ENCODE measurements at regions not wholly inside any gene's neighbourhood (a gene's known extent, or its start where the extent isn't known, plus 50 kb on each side); places are given as distances from the start of the nearest gene placed in this dataset.

DNA sequence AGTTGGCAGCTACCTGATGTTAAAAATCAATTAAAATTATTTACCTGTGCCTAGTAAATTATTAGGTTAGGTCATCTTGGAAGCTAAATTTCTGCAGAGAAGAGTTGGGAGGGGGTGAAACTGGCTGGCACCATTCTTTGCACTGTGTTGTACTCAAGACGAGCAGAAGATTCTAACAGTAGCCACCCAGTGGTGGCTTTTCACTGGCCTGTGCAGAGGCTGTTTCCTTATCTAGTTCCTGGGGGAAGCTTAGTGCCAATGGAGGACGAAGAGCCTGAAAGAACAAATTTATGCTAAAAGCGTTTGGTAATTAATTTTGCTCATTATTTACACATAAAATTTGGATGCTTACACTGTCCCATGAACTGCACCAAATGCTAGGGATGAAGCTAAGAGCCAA lies 595.3 kb downstream of the XPNPEP1 start:
- Histone ChIP-seq H4K20me1 (ENCODE audit: insufficient read depth) (no peaks in the 10 kb centered on the region), H3K36me3 (ENCODE audit: insufficient read depth, low read length) (no peaks in the 10 kb centered on the region), H3K27ac (ENCODE audit: low read length) (no peak overlapping the region), H3K9ac (ENCODE audit: low read length) (no peak overlapping the region), H3K27me3 (ENCODE audit: insufficient read depth, low read depth, low read length) (no peaks in the 10 kb centered on the region), H3K9me3 (ENCODE audit: low read length) (no peaks in the 10 kb centered on the region), H3K9me2 (ENCODE audit: insufficient read depth, low read length) (no peaks in the 10 kb centered on the region), H3K4me2 (ENCODE audit: low read length) (no peak overlapping the region), H3K4me3 (ENCODE audit: low read length) (no peak overlapping the region), H3F3A (ENCODE audit: insufficient read depth, low read length, poor library complexity, severe bottlenecking) (no peaks in the 10 kb centered on the region), H3K79me2 (replicated peaks; ENCODE audit: insufficient read depth, low read length) (no peaks in the 10 kb centered on the region), H2AFZ (ENCODE audit: low read depth, low read length) (no peak overlapping the region)
- TF ChIP-seq EP300 (conservative IDR thresholded peaks at IDR 0.05; ENCODE audit: poor library complexity, severe bottlenecking) (no peak), EZH2 (IDR thresholded peaks at IDR 0.05; ENCODE audit: borderline replicate concordance, insufficient read depth, low read length, poor library complexity, severe bottlenecking) (no peak), TAF1 (IDR thresholded peaks at IDR 0.05; ENCODE audit: low read depth) (no peak), MXI1 (conservative IDR thresholded peaks at IDR 0.05; ENCODE audit: poor library complexity, severe bottlenecking) (no peak), POLR2AphosphoS5 (IDR thresholded peaks at IDR 0.05) (no peak), RAD21 (conservative IDR thresholded peaks at IDR 0.05) (no peak)
- TF ChIP-seq, protein P1, sequence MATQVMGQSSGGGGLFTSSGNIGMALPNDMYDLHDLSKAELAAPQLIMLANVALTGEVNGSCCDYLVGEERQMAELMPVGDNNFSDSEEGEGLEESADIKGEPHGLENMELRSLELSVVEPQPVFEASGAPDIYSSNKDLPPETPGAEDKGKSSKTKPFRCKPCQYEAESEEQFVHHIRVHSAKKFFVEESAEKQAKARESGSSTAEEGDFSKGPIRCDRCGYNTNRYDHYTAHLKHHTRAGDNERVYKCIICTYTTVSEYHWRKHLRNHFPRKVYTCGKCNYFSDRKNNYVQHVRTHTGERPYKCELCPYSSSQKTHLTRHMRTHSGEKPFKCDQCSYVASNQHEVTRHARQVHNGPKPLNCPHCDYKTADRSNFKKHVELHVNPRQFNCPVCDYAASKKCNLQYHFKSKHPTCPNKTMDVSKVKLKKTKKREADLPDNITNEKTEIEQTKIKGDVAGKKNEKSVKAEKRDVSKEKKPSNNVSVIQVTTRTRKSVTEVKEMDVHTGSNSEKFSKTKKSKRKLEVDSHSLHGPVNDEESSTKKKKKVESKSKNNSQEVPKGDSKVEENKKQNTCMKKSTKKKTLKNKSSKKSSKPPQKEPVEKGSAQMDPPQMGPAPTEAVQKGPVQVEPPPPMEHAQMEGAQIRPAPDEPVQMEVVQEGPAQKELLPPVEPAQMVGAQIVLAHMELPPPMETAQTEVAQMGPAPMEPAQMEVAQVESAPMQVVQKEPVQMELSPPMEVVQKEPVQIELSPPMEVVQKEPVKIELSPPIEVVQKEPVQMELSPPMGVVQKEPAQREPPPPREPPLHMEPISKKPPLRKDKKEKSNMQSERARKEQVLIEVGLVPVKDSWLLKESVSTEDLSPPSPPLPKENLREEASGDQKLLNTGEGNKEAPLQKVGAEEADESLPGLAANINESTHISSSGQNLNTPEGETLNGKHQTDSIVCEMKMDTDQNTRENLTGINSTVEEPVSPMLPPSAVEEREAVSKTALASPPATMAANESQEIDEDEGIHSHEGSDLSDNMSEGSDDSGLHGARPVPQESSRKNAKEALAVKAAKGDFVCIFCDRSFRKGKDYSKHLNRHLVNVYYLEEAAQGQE (IDR thresholded peaks at IDR 0.05; ENCODE audit: borderline replicate concordance): no peak
- TF ChIP-seq, protein P2, sequence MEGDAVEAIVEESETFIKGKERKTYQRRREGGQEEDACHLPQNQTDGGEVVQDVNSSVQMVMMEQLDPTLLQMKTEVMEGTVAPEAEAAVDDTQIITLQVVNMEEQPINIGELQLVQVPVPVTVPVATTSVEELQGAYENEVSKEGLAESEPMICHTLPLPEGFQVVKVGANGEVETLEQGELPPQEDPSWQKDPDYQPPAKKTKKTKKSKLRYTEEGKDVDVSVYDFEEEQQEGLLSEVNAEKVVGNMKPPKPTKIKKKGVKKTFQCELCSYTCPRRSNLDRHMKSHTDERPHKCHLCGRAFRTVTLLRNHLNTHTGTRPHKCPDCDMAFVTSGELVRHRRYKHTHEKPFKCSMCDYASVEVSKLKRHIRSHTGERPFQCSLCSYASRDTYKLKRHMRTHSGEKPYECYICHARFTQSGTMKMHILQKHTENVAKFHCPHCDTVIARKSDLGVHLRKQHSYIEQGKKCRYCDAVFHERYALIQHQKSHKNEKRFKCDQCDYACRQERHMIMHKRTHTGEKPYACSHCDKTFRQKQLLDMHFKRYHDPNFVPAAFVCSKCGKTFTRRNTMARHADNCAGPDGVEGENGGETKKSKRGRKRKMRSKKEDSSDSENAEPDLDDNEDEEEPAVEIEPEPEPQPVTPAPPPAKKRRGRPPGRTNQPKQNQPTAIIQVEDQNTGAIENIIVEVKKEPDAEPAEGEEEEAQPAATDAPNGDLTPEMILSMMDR (IDR thresholded peaks at IDR 0.05; ENCODE audit: poor library complexity, severe bottlenecking): no peak

DNA sequence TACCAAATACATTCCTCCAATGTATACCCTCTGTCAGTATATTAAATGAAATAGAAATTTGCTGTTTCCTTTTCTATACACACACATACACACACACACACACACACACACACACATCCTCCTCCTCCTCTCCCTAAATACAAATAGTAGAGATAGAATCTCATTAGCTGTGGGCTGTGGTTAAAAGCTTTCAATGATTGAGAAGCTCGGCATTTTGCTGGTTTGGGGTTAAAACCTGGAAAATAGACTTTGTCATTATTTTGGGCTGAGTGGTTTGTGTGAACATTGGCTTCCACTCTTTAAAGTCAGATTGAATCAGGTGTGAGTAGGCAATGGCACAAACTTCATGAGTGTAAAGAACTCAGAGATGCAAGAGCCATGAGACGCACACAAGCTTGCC lies 596.0 kb downstream of the XPNPEP1 start:
- Histone ChIP-seq H3K9me3 (ENCODE audit: low read length) (no peaks in the 10 kb centered on the region), H3K79me2 (replicated peaks; ENCODE audit: insufficient read depth, low read length) (no peaks in the 10 kb centered on the region), H3K9me2 (ENCODE audit: insufficient read depth, low read length) (no peaks in the 10 kb centered on the region), H3K36me3 (ENCODE audit: insufficient read depth, low read length) (no peaks in the 10 kb centered on the region), H3K27ac (ENCODE audit: low read length) (no peak overlapping the region), H2AFZ (ENCODE audit: low read depth, low read length) (no peak overlapping the region), H3K9ac (ENCODE audit: low read length) (no peak overlapping the region), H3K4me2 (ENCODE audit: low read length) (no peak overlapping the region), H3F3A (ENCODE audit: insufficient read depth, low read length, poor library complexity, severe bottlenecking) (no peaks in the 10 kb centered on the region), H3K4me3 (ENCODE audit: low read length) (no peak overlapping the region), H3K27me3 (ENCODE audit: insufficient read depth, low read depth, low read length) (no peaks in the 10 kb centered on the region), H4K20me1 (ENCODE audit: insufficient read depth) (no peaks in the 10 kb centered on the region)
- TF ChIP-seq EP300 (conservative IDR thresholded peaks at IDR 0.05; ENCODE audit: poor library complexity, severe bottlenecking): no peak
- no peak for TF ChIP-seq TAF1 (IDR thresholded peaks at IDR 0.05; ENCODE audit: low read depth)
- TF ChIP-seq SMC3 (conservative IDR thresholded peaks at IDR 0.05; ENCODE audit: poor library complexity): no peak
- no peak for TF ChIP-seq EZH2 (IDR thresholded peaks at IDR 0.05; ENCODE audit: borderline replicate concordance, insufficient read depth, low read length, poor library complexity, severe bottlenecking)
- TF ChIP-seq, protein P2 (IDR thresholded peaks at IDR 0.05; ENCODE audit: poor library complexity, severe bottlenecking): no peak
- no peak for TF ChIP-seq POLR2AphosphoS5 (IDR thresholded peaks at IDR 0.05)
